ENCODE measurements at regions not wholly inside any gene's neighbourhood (a gene's known extent, or its start where the extent isn't known, plus 50 kb on each side); places are given as distances from the start of the nearest gene placed in this dataset.
"Not testable (repeated sequence)": the region's sequence is repeated elsewhere in the genome, so short reads cannot be mapped to it uniquely, and the experiment has no call there.

GRCh38 chr6:94698773-94699172 is 878.6 kb upstream of the MANEA start:
- Histone ChIP-seq H3K79me1 (ENCODE audit: low read length) (no peaks in the 10 kb centered on the region), H4K8ac (ENCODE audit: low read depth, low read length) (no peak overlapping the region), H3K56ac (ENCODE audit: low read length) (no peak overlapping the region), H3K4me2 (ENCODE audit: low read length) (no peak overlapping the region), H3K36me3 (ENCODE audit: control insufficient read depth, insufficient read depth, low read length) (no peaks in the 10 kb centered on the region), H2BK5ac (ENCODE audit: low read length) (no peak overlapping the region), H3K4ac (ENCODE audit: low read depth, low read length) (no peak overlapping the region), H3K27ac (ENCODE audit: low read depth, low read length) (no peak overlapping the region), H2AK5ac (ENCODE audit: low read length) (no peak overlapping the region), H3K4me1 (ENCODE audit: control insufficient read depth, low read depth, low read length) (no peaks in the 10 kb centered on the region), H3K23ac (ENCODE audit: low read length) (no peak overlapping the region), H3K18ac (ENCODE audit: low read length) (no peak overlapping the region), H2BK15ac (replicated peaks; ENCODE audit: low read depth) (no peak overlapping the region), H4K5ac (ENCODE audit: low read length) (no peak overlapping the region), H3K27me3 (ENCODE audit: insufficient read depth, low read length, poor library complexity) (no peaks in the 10 kb centered on the region), H3K9ac (ENCODE audit: low read length) (no peak overlapping the region), H2BK120ac (ENCODE audit: low read depth, low read length) (no peak overlapping the region), H3K4me3 (ENCODE audit: low read length) (no peak overlapping the region), H3K79me2 (ENCODE audit: control insufficient read depth, insufficient read depth, low read length) (no peaks in the 10 kb centered on the region)
- no CpG with 5 or more reads among the region's 1 CpG for WGBS (ENCODE audit: extremely low coverage, insufficient coverage, low lambda C conversion rate)
- no peak for DNase-seq

- H3K23ac ChIP-seq (ENCODE audit: low read length); H3K79me2 ChIP-seq (ENCODE audit: control insufficient read depth, insufficient read depth, low read length); H2BK15ac ChIP-seq (replicated peaks; ENCODE audit: low read depth); DNase-seq; H3K79me1 ChIP-seq (ENCODE audit: low read length); H3K4me3 ChIP-seq (ENCODE audit: low read length); H4K8ac ChIP-seq (ENCODE audit: low read depth, low read length); H3K9ac ChIP-seq (ENCODE audit: low read length); H3K27me3 ChIP-seq (ENCODE audit: insufficient read depth, low read length, poor library complexity); H3K4me1 ChIP-seq (ENCODE audit: control insufficient read depth, low read depth, low read length); H3K4ac ChIP-seq (ENCODE audit: low read depth, low read length); H3K36me3 ChIP-seq (ENCODE audit: control insufficient read depth, insufficient read depth, low read length); H3K27ac ChIP-seq (ENCODE audit: low read depth, low read length); H3K18ac ChIP-seq (ENCODE audit: low read length); H2BK5ac ChIP-seq (ENCODE audit: low read length); H2AK5ac ChIP-seq (ENCODE audit: low read length); H3K56ac ChIP-seq (ENCODE audit: low read length); H2BK120ac ChIP-seq (ENCODE audit: low read depth, low read length); H3K4me2 ChIP-seq (ENCODE audit: low read length); H4K5ac ChIP-seq (ENCODE audit: low read length): not testable (repeated sequence)
- 100% methylated on average over 1 of the region's 6 CpGs for WGBS (ENCODE audit: extremely low coverage, insufficient coverage, low lambda C conversion rate)
These were observed 890.1 kb upstream of the MANEA start for GRCh38 chr6:94687255-94687654.

- Histone ChIP-seq H3K9ac (ENCODE audit: low read length) (no peak overlapping the region), H3K4me3 (ENCODE audit: low read length) (no peak overlapping the region), H3K27ac (ENCODE audit: low read depth, low read length) (no peak overlapping the region), H2BK15ac (replicated peaks; ENCODE audit: low read depth) (no peak overlapping the region), H3K18ac (ENCODE audit: low read length) (no peak overlapping the region), H3K36me3 (ENCODE audit: control insufficient read depth, insufficient read depth, low read length) (no peaks in the 10 kb centered on the region), H3K4me1 (ENCODE audit: control insufficient read depth, low read depth, low read length) (no peaks in the 10 kb centered on the region), H3K4ac (ENCODE audit: low read depth, low read length) (no peak overlapping the region), H2BK120ac (ENCODE audit: low read depth, low read length) (no peak overlapping the region), H3K79me1 (ENCODE audit: low read length) (no peaks in the 10 kb centered on the region), H4K8ac (ENCODE audit: low read depth, low read length) (no peak overlapping the region), H3K23ac (ENCODE audit: low read length) (no peak overlapping the region), H3K4me2 (ENCODE audit: low read length) (no peak overlapping the region), H2AK5ac (ENCODE audit: low read length) (no peak overlapping the region), H3K79me2 (ENCODE audit: control insufficient read depth, insufficient read depth, low read length) (no peaks in the 10 kb centered on the region), H3K27me3 (ENCODE audit: insufficient read depth, low read length, poor library complexity) (no peaks in the 10 kb centered on the region), H4K5ac (ENCODE audit: low read length) (no peak overlapping the region), H3K56ac (ENCODE audit: low read length) (no peak overlapping the region), H2BK5ac (ENCODE audit: low read length) (no peak overlapping the region)
- DNase-seq = no peak
- WGBS (ENCODE audit: extremely low coverage, insufficient coverage, low lambda C conversion rate) = no CpG with 5 or more reads among the region's 3 CpGs
These were observed 893.9 kb upstream of the MANEA start for GRCh38 chr6:94683409-94683808.

DNA sequence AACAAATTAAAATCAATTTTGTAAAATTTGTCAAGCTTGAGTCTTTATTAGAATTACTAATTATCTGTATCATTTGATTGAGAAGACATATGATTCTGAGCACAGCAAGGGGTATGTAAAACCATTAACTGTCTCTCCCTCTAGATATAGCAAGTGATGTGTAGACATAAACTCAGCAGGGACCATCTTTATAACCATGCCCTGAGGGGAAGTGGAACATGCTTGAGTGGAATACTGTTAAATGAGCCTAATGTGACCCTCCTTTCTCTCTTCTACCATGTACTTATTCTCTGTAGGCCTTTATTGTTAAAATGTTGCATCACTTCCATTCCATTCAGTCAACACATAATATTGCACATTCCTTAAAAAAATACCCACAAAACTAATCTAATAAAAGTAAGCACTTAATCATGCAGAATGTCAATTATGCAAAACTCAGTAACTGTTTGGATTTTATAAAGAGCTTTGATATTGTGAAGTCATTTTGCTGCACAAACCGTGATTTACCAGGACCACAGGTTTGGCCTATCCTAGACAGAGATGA is 896.6 kb upstream of the MANEA start:
- no peak overlapping the region for H3K9ac ChIP-seq (ENCODE audit: low read length)
- no peak for DNase-seq
- no peaks in the 10 kb centered on the region for H3K79me1 ChIP-seq (ENCODE audit: low read length)
- H3K4me3 ChIP-seq (ENCODE audit: low read length) = no peak overlapping the region
- no peaks in the 10 kb centered on the region for H3K27me3 ChIP-seq (ENCODE audit: insufficient read depth, low read length, poor library complexity)
- no peak overlapping the region for H2BK120ac ChIP-seq (ENCODE audit: low read depth, low read length)
- no peaks in the 10 kb centered on the region for H3K36me3 ChIP-seq (ENCODE audit: control insufficient read depth, insufficient read depth, low read length)
- H3K27ac ChIP-seq (ENCODE audit: low read depth, low read length) = no peak overlapping the region
- H3K4ac ChIP-seq (ENCODE audit: low read depth, low read length) = no peak overlapping the region
- H2BK15ac ChIP-seq (replicated peaks; ENCODE audit: low read depth) = no peak overlapping the region
- H3K56ac ChIP-seq (ENCODE audit: low read length) = no peak overlapping the region
- H3K79me2 ChIP-seq (ENCODE audit: control insufficient read depth, insufficient read depth, low read length) = no peaks in the 10 kb centered on the region
- no peaks in the 10 kb centered on the region for H3K4me1 ChIP-seq (ENCODE audit: control insufficient read depth, low read depth, low read length)
- no peak overlapping the region for H3K18ac ChIP-seq (ENCODE audit: low read length)
- no peak overlapping the region for H4K5ac ChIP-seq (ENCODE audit: low read length)
- H4K8ac ChIP-seq (ENCODE audit: low read depth, low read length) = no peak overlapping the region
- H2AK5ac ChIP-seq (ENCODE audit: low read length) = no peak overlapping the region
- no peak overlapping the region for H2BK5ac ChIP-seq (ENCODE audit: low read length)
- H3K4me2 ChIP-seq (ENCODE audit: low read length) = no peak overlapping the region
- no peak overlapping the region for H3K23ac ChIP-seq (ENCODE audit: low read length)
- WGBS (ENCODE audit: extremely low coverage, insufficient coverage, low lambda C conversion rate) = no CpG with 5 or more reads among the region's 1 CpG

- no peak overlapping the region for H3K4me3 ChIP-seq (ENCODE audit: low read length)
- H3K27ac ChIP-seq (ENCODE audit: low read depth, low read length) = no peak overlapping the region
- H3K27me3 ChIP-seq (ENCODE audit: insufficient read depth, low read length, poor library complexity) = no peaks in the 10 kb centered on the region
- H3K4me2 ChIP-seq (ENCODE audit: low read length) = no peak overlapping the region
- H2AK5ac ChIP-seq (ENCODE audit: low read length) = no peak overlapping the region
- H4K8ac ChIP-seq (ENCODE audit: low read depth, low read length) = no peak overlapping the region
- no peak overlapping the region for H3K4ac ChIP-seq (ENCODE audit: low read depth, low read length)
- DNase-seq = no peak
- no peak overlapping the region for H3K56ac ChIP-seq (ENCODE audit: low read length)
- no peak overlapping the region for H4K5ac ChIP-seq (ENCODE audit: low read length)
- no peaks in the 10 kb centered on the region for H3K36me3 ChIP-seq (ENCODE audit: control insufficient read depth, insufficient read depth, low read length)
- H3K4me1 ChIP-seq (ENCODE audit: control insufficient read depth, low read depth, low read length) = no peaks in the 10 kb centered on the region
- no CpG with 5 or more reads among the region's 1 CpG for WGBS (ENCODE audit: extremely low coverage, insufficient coverage, low lambda C conversion rate)
- no peak overlapping the region for H2BK5ac ChIP-seq (ENCODE audit: low read length)
- H3K79me1 ChIP-seq (ENCODE audit: low read length) = no peaks in the 10 kb centered on the region
- H3K79me2 ChIP-seq (ENCODE audit: control insufficient read depth, insufficient read depth, low read length) = no peaks in the 10 kb centered on the region
- no peak overlapping the region for H2BK15ac ChIP-seq (replicated peaks; ENCODE audit: low read depth)
- H3K23ac ChIP-seq (ENCODE audit: low read length) = no peak overlapping the region
- H3K18ac ChIP-seq (ENCODE audit: low read length) = no peak overlapping the region
- no peak overlapping the region for H2BK120ac ChIP-seq (ENCODE audit: low read depth, low read length)
- H3K9ac ChIP-seq (ENCODE audit: low read length) = no peak overlapping the region
These were observed 904.1 kb upstream of the MANEA start for GRCh38 chr6:94673251-94673650.

GRCh38 chr6:94670017-94670416 is 907.3 kb upstream of the MANEA start:
- H3K4me2 ChIP-seq (ENCODE audit: low read length) = no peak overlapping the region
- no peak overlapping the region for H4K8ac ChIP-seq (ENCODE audit: low read depth, low read length)
- H3K9ac ChIP-seq (ENCODE audit: low read length) = no peak overlapping the region
- no peak overlapping the region for H3K4me3 ChIP-seq (ENCODE audit: low read length)
- no peak overlapping the region for H2BK15ac ChIP-seq (replicated peaks; ENCODE audit: low read depth)
- no peak overlapping the region for H3K18ac ChIP-seq (ENCODE audit: low read length)
- no peak overlapping the region for H3K56ac ChIP-seq (ENCODE audit: low read length)
- no peaks in the 10 kb centered on the region for H3K79me2 ChIP-seq (ENCODE audit: control insufficient read depth, insufficient read depth, low read length)
- H3K4me1 ChIP-seq (ENCODE audit: control insufficient read depth, low read depth, low read length) = no peaks in the 10 kb centered on the region
- no peak overlapping the region for H2BK5ac ChIP-seq (ENCODE audit: low read length)
- no peak overlapping the region for H3K4ac ChIP-seq (ENCODE audit: low read depth, low read length)
- H2AK5ac ChIP-seq (ENCODE audit: low read length) = no peak overlapping the region
- H2BK120ac ChIP-seq (ENCODE audit: low read depth, low read length) = no peak overlapping the region
- no peaks in the 10 kb centered on the region for H3K27me3 ChIP-seq (ENCODE audit: insufficient read depth, low read length, poor library complexity)
- DNase-seq = no peak
- no peak overlapping the region for H4K5ac ChIP-seq (ENCODE audit: low read length)
- no peak overlapping the region for H3K23ac ChIP-seq (ENCODE audit: low read length)
- H3K36me3 ChIP-seq (ENCODE audit: control insufficient read depth, insufficient read depth, low read length) = no peaks in the 10 kb centered on the region
- no CpG with 5 or more reads among the region's 3 CpGs for WGBS (ENCODE audit: extremely low coverage, insufficient coverage, low lambda C conversion rate)
- no peaks in the 10 kb centered on the region for H3K79me1 ChIP-seq (ENCODE audit: low read length)
- H3K27ac ChIP-seq (ENCODE audit: low read depth, low read length) = no peak overlapping the region
